ENCODE measurements at regions not wholly inside any gene's neighbourhood (a gene's known extent, or its start where the extent isn't known, plus 50 kb on each side); places are given as distances from the start of the nearest gene placed in this dataset.
A peak's percentile ranks its signal among the peaks of the same experiment; 100 is the strongest.
"Not testable (repeated sequence)": the region's sequence is repeated elsewhere in the genome, so short reads cannot be mapped to it uniquely, and the experiment has no call there.

GRCh38 chr3:147333098-147333497, 73.2 kb downstream of the ZIC4 start:
- no peak for TF ChIP-seq CTCF (IDR thresholded peaks at IDR 0.05)
- DNase-seq: no peak
- H3K4me1 ChIP-seq: no peaks in the 10 kb centered on the region
- no peaks in the 10 kb centered on the region for H3K36me3 ChIP-seq
- peaks cover 0 to 5% (median 0%) of the 10 kb centered on the region in 4 donors for H3K27me3 ChIP-seq
- 40 to 57% methylated on average over 3 of the region's 3 CpGs for WGBS, 2 donors
- no peak overlapping the region for H3K4me3 ChIP-seq
- intact Hi-C loops (cut with DNase I): no loop called here
- FAIRE-seq: no peak
- H3K9me3 ChIP-seq: no peaks in the 10 kb centered on the region
- no peak overlapping the region for H3K27ac ChIP-seq
- ATAC-seq: no peak

- Histone ChIP-seq H3K9me3 (no peaks in the 10 kb centered on the region), H3K4me1 (no peaks in the 10 kb centered on the region), H3K4me3 (no peak overlapping the region), H3K27me3 (no peaks in the 10 kb centered on the region), H3K36me3 (no peaks in the 10 kb centered on the region), H3K27ac (no peak overlapping the region)
- no peak for DNase-seq
- TF ChIP-seq CTCF (IDR thresholded peaks at IDR 0.05): no peak
- peak; percentile 70 for FAIRE-seq
- intact Hi-C loops (cut with DNase I): no loop called here
- 71 to 82% methylated on average over 2 of the region's 2 CpGs for WGBS, 2 donors
- ATAC-seq: no peak
Measured at GRCh38 chr3:147328711-147329110, 77.6 kb downstream of the ZIC4 start.

DNA sequence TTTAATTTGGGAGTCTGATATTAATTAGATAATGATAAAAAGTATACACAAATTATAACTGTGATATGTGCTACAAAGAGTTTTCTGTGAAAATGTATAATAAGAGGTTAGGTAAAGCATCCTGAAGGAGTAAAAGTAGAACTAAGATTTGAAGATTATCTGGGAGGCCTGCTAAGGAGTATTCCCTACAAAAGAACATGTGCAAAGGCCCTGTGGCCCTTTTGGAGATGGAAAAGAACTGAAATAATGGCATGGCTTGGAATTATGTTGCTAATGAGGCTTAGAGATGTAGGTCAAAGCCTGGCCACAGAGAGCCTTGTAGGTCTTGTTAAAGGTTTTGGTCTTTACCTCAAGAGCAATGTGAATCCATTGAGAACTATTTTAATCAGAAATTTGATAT, 82.0 kb downstream of the ZIC4 start:
- Histone ChIP-seq H3K36me3 (no peaks in the 10 kb centered on the region), H3K4me3 (no peak overlapping the region), H3K4me1 (no peaks in the 10 kb centered on the region), H3K27ac (no peak overlapping the region), H3K27me3 (no peaks in the 10 kb centered on the region), H3K9me3 (no peaks in the 10 kb centered on the region)
- DNase-seq: no peak
- no peak for ATAC-seq
- no peak for FAIRE-seq
- intact Hi-C loops (cut with DNase I): no loop called here
- TF ChIP-seq CTCF (IDR thresholded peaks at IDR 0.05): no peak

GRCh38 chr3:147318900-147319299, 87.4 kb downstream of the ZIC4 start:
- no peaks in the 10 kb centered on the region for H3K9me3 ChIP-seq
- no peak for FAIRE-seq
- DNase-seq: no peak
- ATAC-seq: no peak
- no peak for TF ChIP-seq CTCF (IDR thresholded peaks at IDR 0.05)
- WGBS, 2 donors: 34 to 35% methylated on average over 3 of the region's 3 CpGs
- intact Hi-C loops (cut with DNase I): no loop called here
- no peaks in the 10 kb centered on the region for H3K4me1 ChIP-seq
- H3K36me3 ChIP-seq: no peaks in the 10 kb centered on the region
- no peaks in the 10 kb centered on the region for H3K27me3 ChIP-seq
- no peak overlapping the region for H3K4me3 ChIP-seq
- H3K27ac ChIP-seq: no peak overlapping the region

DNA sequence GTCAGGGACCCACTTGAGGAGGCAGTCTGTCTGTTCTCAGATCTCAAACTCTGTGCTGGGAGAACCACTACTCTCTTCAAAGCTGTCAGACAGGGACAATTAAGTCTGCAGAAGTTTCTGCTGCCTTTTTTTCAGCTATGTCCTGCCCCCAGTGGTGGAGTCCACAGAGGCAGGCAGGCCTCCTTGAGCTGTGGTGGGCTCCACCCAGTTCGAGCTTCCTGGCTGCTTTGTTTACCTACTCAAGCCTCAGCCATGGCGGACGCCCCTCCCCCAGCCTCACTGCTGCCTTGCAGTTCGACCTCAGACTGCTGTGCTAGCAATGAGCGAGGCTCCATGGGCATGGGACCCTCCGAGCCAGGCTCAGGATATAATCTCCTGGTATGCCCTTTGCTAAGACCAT, 89.3 kb downstream of the ZIC4 start:
- peak in 1 of 6 donors; percentile 20 for DNase-seq
- H3K4me1 ChIP-seq; intact Hi-C loops (cut with DNase I); H3K36me3 ChIP-seq; FAIRE-seq; H3K4me3 ChIP-seq; H3K9me3 ChIP-seq; H3K27ac ChIP-seq; H3K27me3 ChIP-seq; ATAC-seq: not testable (repeated sequence)
- 49 to 62% methylated on average over 6 of the region's 6 CpGs for WGBS, 2 donors

DNA sequence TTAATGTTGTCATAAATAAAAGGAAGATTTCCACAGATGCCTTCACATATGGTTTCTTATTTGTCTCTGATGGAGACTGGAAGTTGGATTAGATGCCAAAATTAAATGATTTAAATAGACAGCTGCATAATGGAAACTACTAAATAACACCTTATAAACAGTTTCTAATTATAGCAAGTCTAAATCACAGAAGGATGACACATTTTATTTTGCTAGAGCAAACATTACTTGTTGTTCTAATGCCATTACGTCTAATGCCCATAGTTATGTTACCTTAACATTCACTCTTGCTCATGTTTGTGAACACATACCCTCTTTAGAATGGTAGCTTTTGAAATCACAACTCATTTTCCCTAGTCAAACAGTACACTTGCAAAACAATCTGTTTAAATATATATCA, 92.8 kb downstream of the ZIC4 start:
- no peak for TF ChIP-seq CTCF (IDR thresholded peaks at IDR 0.05)
- no peak for DNase-seq
- Histone ChIP-seq H3K27me3 (no peaks in the 10 kb centered on the region), H3K27ac (no peak overlapping the region), H3K4me3 (no peak overlapping the region), H3K9me3 (no peaks in the 10 kb centered on the region), H3K36me3 (no peaks in the 10 kb centered on the region), H3K4me1 (no peaks in the 10 kb centered on the region)
- intact Hi-C loops (cut with DNase I): no loop called here
- ATAC-seq: no peak
- FAIRE-seq: no peak
- WGBS, 2 donors: 37 to 42% methylated on average over 1 of the region's 1 CpG
